SJCRH30 (cell line): ENCODE measurements at regions not wholly inside any gene's neighbourhood (a gene's known extent, or its start where the extent isn't known, plus 50 kb on each side); places are given as distances from the start of the nearest gene placed in this dataset.
A peak's percentile ranks its signal among the peaks of the same experiment; 100 is the strongest.
"Not testable (repeated sequence)": the region's sequence is repeated elsewhere in the genome, so short reads cannot be mapped to it uniquely, and the experiment has no call there.

Experiments used
- DNase-seq, 2 experiments: peaks; one replicate each; pipeline ENCODE4 v3.0.0-alpha.2; 2015 to 2020
- H3K27ac ChIP-seq: fragments of 250-450 bp; sonication (Bioruptor Pico); 2 replicates; pipeline ENCODE4 v1.5.1; 2020; ENCODE audit warnings: mild to moderate bottlenecking, moderate library complexity
- H3K27me3 ChIP-seq: fragments of 250-450 bp; sonication (Bioruptor Pico); 2 replicates; pipeline ENCODE4 v1.5.1; 2020; ENCODE audit warnings: mild to moderate bottlenecking, moderate library complexity
- H3K36me3 ChIP-seq: fragments of 250-450 bp; sonication (Bioruptor Pico); 2 replicates; pipeline ENCODE4 v1.5.1; 2020; ENCODE audit warnings: mild to moderate bottlenecking, moderate library complexity
- H3K4me1 ChIP-seq: fragments of 250-450 bp; sonication (Bioruptor Pico); 2 replicates; pipeline ENCODE4 v1.5.1; 2020; ENCODE audit warnings: mild to moderate bottlenecking, moderate library complexity
- H3K4me3 ChIP-seq: fragments of 250-450 bp; sonication (Bioruptor Pico); 2 replicates; pipeline ENCODE4 v1.5.1; 2020; ENCODE audit warnings: mild to moderate bottlenecking, moderate library complexity
- H3K9me3 ChIP-seq: fragments of 250-450 bp; sonication (Bioruptor Pico); replicated peaks from 2 replicates; pipeline ENCODE4 v1.5.1; 2020; ENCODE audit warnings: mild to moderate bottlenecking, moderate library complexity

- not testable (repeated sequence) for H3K27ac ChIP-seq, H3K4me1 ChIP-seq, H3K36me3 ChIP-seq, H3K27me3 ChIP-seq, DNase-seq, H3K4me3 ChIP-seq, H3K9me3 ChIP-seq
Observed at GRCh38 chr18:2166876-2167275, 404.4 kb downstream of the METTL4 start.

- H3K27me3 ChIP-seq: no peaks in the 10 kb centered on the region
- no peaks in the 10 kb centered on the region for H3K9me3 ChIP-seq
- no peaks in the 10 kb centered on the region for H3K4me1 ChIP-seq
- H3K4me3 ChIP-seq: no peak overlapping the region
- no peaks in the 10 kb centered on the region for H3K36me3 ChIP-seq
- no peak for DNase-seq
- no peak overlapping the region for H3K27ac ChIP-seq
Observed at GRCh38 chr18:2168022-2168421, 403.3 kb downstream of the METTL4 start.

GRCh38 chr18:2169656-2170055, 401.6 kb downstream of the METTL4 start:
- H3K4me3 ChIP-seq: no peak overlapping the region
- DNase-seq: no peak
- H3K27ac ChIP-seq: no peak overlapping the region
- H3K27me3 ChIP-seq: no peaks in the 10 kb centered on the region
- no peaks in the 10 kb centered on the region for H3K4me1 ChIP-seq
- no peaks in the 10 kb centered on the region for H3K36me3 ChIP-seq
- H3K9me3 ChIP-seq: no peaks in the 10 kb centered on the region

- no peak for DNase-seq
- Histone ChIP-seq H3K9me3 (no peaks in the 10 kb centered on the region), H3K36me3 (no peaks in the 10 kb centered on the region), H3K27ac (no peak overlapping the region), H3K4me3 (no peak overlapping the region), H3K4me1 (no peaks in the 10 kb centered on the region), H3K27me3 (no peaks in the 10 kb centered on the region)
Observed at GRCh38 chr18:2171840-2172625, 399.3 kb downstream of the METTL4 start.

GRCh38 chr18:2172881-2173280, 398.4 kb downstream of the METTL4 start:
- no peak overlapping the region for H3K27ac ChIP-seq

GRCh38 chr18:2173486-2173885, 397.8 kb downstream of the METTL4 start:
- H3K27ac ChIP-seq: no peak overlapping the region
- peak in 1 of 2 experiments; percentile 2 for DNase-seq
- no peak overlapping the region for H3K4me3 ChIP-seq
- no peaks in the 10 kb centered on the region for H3K36me3 ChIP-seq
- H3K27me3 ChIP-seq: no peaks in the 10 kb centered on the region
- no peaks in the 10 kb centered on the region for H3K9me3 ChIP-seq
- H3K4me1 ChIP-seq: no peaks in the 10 kb centered on the region

More at GRCh38 chr18:2172881-2173280, 398.4 kb downstream of the METTL4 start:
- H3K36me3 ChIP-seq: no peaks in the 10 kb centered on the region
- no peak overlapping the region for H3K4me3 ChIP-seq
- H3K4me1 ChIP-seq: no peaks in the 10 kb centered on the region
- H3K27me3 ChIP-seq: no peaks in the 10 kb centered on the region
- no peaks in the 10 kb centered on the region for H3K9me3 ChIP-seq
- DNase-seq: no peak

DNA sequence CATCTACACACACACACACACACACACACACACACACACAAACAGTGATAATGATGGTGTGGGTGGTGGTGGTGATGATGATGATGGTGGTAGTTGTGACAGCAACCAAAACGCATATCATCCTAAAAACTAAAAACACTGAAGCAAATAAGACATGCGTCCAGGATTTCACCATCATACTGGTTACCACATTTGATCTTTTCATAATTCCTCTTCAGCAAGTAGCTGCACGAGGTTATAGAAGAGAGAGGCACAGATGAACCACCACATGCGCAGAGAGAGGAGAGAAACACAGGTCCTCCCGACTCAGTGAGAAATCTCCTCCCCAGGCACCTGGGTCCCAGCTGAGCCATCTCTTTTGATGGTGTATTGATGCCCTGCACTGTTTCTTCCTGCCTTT, 393.3 kb downstream of the METTL4 start:
- Histone ChIP-seq H3K9me3 (no peaks in the 10 kb centered on the region), H3K4me1 (no peaks in the 10 kb centered on the region), H3K27ac (no peak overlapping the region), H3K4me3 (no peak overlapping the region), H3K27me3 (no peaks in the 10 kb centered on the region), H3K36me3 (no peaks in the 10 kb centered on the region)
- DNase-seq: no peak

DNA sequence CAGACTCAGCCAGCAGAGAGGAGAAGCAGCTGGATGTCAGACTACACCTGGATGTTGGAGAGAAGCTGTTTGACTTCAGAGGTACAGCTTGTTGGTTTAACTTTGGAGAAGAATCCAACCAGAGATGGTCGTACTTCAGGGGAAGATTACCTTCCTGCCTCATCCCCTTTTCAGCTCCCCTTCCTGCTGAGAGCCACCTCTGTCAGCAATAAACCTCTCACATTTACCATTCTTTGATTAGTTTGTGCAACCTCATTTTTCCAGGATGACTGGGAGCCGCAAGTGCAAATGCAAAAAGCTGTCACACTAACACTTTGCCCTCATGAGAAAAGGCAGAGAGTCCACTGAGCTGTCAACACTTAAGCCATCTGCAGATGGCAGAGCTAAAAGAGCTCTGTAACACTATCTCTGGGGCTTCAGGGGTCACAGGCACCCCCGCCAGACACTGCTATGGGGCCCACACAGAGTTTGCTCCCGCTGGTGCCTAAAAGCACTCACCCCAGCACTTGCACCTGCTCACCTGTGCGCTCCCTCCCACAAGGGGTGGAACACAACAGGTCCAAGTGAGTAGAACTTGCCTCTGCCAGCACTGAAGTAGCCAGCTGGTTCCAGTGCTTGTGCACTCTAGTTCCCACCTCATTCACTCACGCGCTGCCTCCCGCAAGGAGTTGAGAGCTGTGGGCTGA, 391.7 kb downstream of the METTL4 start:
- Histone ChIP-seq H3K9me3 (no peaks in the 10 kb centered on the region), H3K4me1 (no peaks in the 10 kb centered on the region), H3K27me3 (no peaks in the 10 kb centered on the region), H3K36me3 (no peaks in the 10 kb centered on the region), H3K4me3 (no peak overlapping the region), H3K27ac (no peak overlapping the region)
- no peak for DNase-seq

DNA sequence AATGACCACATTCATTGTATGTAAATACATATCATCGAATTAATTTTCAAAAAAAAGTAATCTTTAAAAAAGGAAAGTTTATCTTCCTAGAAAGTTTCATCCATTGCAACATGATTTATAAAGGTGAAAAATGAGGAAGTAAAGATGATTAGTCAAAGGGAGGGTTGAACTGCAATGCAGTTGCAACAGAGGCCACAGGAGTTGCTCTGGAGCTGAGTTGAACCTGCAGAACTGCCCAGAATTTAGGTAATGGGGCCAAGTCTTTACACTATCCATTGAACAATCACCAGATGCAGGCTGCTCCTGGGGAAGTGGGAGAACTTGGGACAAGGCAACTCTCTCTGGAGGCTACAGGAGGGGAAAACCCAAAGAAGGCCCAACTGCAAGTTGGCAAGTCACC, 390.7 kb downstream of the METTL4 start:
- Histone ChIP-seq H3K27me3 (no peaks in the 10 kb centered on the region), H3K9me3 (no peaks in the 10 kb centered on the region), H3K4me1 (no peaks in the 10 kb centered on the region), H3K4me3 (no peak overlapping the region), H3K27ac (no peak overlapping the region), H3K36me3 (no peaks in the 10 kb centered on the region)
- no peak for DNase-seq

DNA sequence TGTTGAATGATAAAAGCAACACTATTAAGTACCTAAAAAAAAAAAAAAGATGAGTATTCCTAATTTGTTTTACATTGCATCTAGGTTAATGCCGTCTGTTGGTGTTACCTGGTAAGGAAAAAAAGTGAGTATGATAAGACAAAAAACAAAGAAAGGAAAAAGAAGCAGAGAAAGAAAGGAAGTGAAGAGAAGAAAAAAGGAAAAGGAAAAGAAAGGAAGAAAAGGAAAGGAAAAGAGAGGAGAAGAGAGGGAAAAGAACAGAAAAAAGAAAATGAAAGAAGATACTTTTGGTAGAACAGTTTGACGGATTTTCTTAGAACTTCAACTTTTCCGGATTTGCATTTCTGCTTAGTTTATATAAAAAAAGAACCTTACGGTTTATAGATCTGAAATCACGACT, 387.9 kb downstream of the METTL4 start:
- DNase-seq: no peak
- H3K9me3 ChIP-seq: no peaks in the 10 kb centered on the region
- no peak overlapping the region for H3K27ac ChIP-seq
- no peak overlapping the region for H3K4me3 ChIP-seq
- H3K36me3 ChIP-seq: no peaks in the 10 kb centered on the region
- H3K4me1 ChIP-seq: no peaks in the 10 kb centered on the region
- H3K27me3 ChIP-seq: no peaks in the 10 kb centered on the region

GRCh38 chr18:2186967-2187366, 384.3 kb downstream of the METTL4 start:
- DNase-seq: no peak
- Histone ChIP-seq H3K9me3 (no peaks in the 10 kb centered on the region), H3K4me3 (no peak overlapping the region), H3K4me1 (no peaks in the 10 kb centered on the region), H3K27me3 (no peaks in the 10 kb centered on the region), H3K36me3 (no peaks in the 10 kb centered on the region), H3K27ac (no peak overlapping the region)

DNA sequence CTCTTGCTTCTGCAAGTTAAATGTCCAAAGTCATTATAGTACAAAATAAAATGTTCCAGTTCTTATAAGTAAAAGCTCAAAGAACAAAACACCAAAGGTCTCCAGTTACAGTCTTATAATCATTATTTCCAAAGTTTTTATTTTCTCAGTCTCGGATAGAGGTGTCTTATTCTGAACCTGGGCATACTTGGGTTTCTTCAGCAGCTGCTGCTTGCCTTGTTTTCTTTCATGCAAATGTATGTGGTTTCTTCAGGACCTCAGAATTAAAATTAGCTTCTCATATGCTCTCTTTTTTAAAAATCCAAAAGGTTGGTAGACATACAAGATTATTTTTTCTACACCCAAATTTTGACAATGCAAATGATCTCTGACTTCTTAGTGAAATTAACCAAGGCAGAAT, 383.0 kb downstream of the METTL4 start:
- Histone ChIP-seq H3K27me3 (no peaks in the 10 kb centered on the region), H3K4me1 (no peaks in the 10 kb centered on the region), H3K4me3 (no peak overlapping the region), H3K27ac (no peak overlapping the region), H3K36me3 (no peaks in the 10 kb centered on the region), H3K9me3 (no peaks in the 10 kb centered on the region)
- no peak for DNase-seq

DNA sequence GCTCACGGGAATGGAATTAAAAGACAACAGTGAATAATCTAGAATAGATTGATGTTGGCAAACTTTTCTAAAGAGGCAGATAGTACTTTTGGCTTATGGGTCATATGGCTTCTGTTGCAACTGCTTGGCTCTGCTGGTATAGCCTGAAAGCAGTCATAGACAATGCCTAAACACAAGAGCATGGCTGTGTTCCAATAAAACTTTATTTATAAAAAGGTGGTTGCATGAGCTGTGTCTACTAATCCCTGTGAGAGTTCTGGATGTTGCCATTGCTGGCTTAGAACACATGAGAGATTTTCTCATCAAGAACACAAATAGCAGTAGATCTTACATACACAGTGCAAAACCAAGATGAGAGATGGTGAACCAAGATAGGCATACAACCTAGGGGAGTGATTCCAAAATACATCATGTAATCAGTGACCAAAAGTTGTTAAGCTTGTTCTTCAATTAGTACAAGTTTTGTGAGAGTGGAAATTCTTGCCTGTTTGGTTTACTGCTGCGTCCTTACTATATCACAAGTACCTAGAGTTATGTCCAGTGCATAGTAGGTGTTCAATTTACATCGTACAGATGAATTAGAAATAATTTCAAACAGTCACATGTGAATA, 380.0 kb downstream of the METTL4 start:
- Histone ChIP-seq H3K9me3 (no peaks in the 10 kb centered on the region), H3K36me3 (no peaks in the 10 kb centered on the region), H3K4me1 (no peaks in the 10 kb centered on the region)

GRCh38 chr18:2192562-2192961, 378.7 kb downstream of the METTL4 start:
- no peaks in the 10 kb centered on the region for H3K9me3 ChIP-seq
- DNase-seq: no peak
- no peaks in the 10 kb centered on the region for H3K27me3 ChIP-seq
- H3K4me1 ChIP-seq: no peaks in the 10 kb centered on the region
- H3K4me3 ChIP-seq: no peak overlapping the region
- no peak overlapping the region for H3K27ac ChIP-seq
- no peaks in the 10 kb centered on the region for H3K36me3 ChIP-seq

More for the DNA sequence above, 380.0 kb downstream of the METTL4 start:
- no peak overlapping the region for H3K4me3 ChIP-seq
- no peak for DNase-seq
- no peaks in the 10 kb centered on the region for H3K27me3 ChIP-seq
- H3K27ac ChIP-seq: no peak overlapping the region

DNA sequence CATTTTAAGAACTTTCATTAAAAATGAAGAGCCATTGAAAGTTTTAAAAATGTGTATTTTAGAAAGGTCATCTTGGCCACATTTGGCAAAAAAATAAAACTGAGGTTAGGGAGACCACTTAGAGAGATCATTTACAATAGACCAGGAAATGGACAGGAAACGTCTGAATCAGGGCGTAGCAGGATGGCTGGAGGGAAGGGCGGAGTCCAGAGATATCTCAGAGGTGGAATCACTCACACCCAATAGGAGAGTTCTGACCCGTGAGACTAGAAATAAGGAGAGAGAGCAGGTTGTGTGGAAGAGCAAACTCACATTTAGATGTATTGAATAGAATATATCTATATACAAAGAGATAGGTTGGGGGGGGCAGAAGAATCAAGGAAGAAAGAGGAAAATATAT, 373.4 kb downstream of the METTL4 start:
- Histone ChIP-seq H3K9me3 (no peaks in the 10 kb centered on the region), H3K4me3 (no peak overlapping the region), H3K36me3 (no peaks in the 10 kb centered on the region), H3K27ac (no peak overlapping the region), H3K27me3 (no peaks in the 10 kb centered on the region), H3K4me1 (no peaks in the 10 kb centered on the region)
- DNase-seq: no peak
